Panc1 (cell line): ENCODE measurements at regions not wholly inside any gene's neighbourhood (a gene's known extent, or its start where the extent isn't known, plus 50 kb on each side); places are given as distances from the start of the nearest gene placed in this dataset.

ENCODE experiments used
- ATAC-seq: fragments of 200-7000 bp; cut with Tn5 transposase; 2 replicates; pipeline ENCODE4 v1.9.1; 2020; ENCODE audit warnings: mild to moderate bottlenecking, moderate library complexity
- BruUV-seq: library from RNA; stranded (reverse); fragments of 400-500 nt; replicated peaks from 2 replicates; lab custom pipeline; 2021; lab: Mats Ljungman, UMichigan
- CTCF ChIA-PET: fragments of 300-600 bp; sonication (Branson Sonifier 250); formaldehyde crosslinking; loops from one replicate; lab custom pipeline; 2022; ENCODE audit warnings: antibody characterized with exemption; lab: Charles Lee
- POLR2A ChIA-PET: fragments of 300-600 bp; sonication (Branson Sonifier 250); formaldehyde crosslinking; loops from one replicate; lab custom pipeline; 2022; ENCODE audit warnings: antibody characterized with exemption; lab: Charles Lee
- DNase-seq: peaks from one replicate; pipeline ENCODE4 v3.0.0-alpha.2; 2010; ENCODE audit warnings: low read depth, low spot score
- H3K27ac ChIP-seq: 2 replicates; pipeline ENCODE4 v1.5.1; 2011; ENCODE audit warnings: mild to moderate bottlenecking, low read length, inconsistent platforms
- H3K27me3 ChIP-seq: fragments of 200-500 bp; sonication (Bioruptor generic); 2 replicates; pipeline ENCODE4 v1.6.0; 2014; ENCODE audit warnings: low read length, inconsistent platforms; ENCODE audit not compliant: control insufficient read depth, insufficient read depth
- H3K36me3 ChIP-seq: fragments of 200-500 bp; sonication (Bioruptor generic); 2 replicates; pipeline ENCODE4 v1.5.1; 2014; ENCODE audit warnings: inconsistent platforms, mild to moderate bottlenecking, low read length, moderate library complexity; ENCODE audit not compliant: control insufficient read depth, insufficient read depth
- H3K4me1 ChIP-seq: 2 replicates; pipeline ENCODE4 v1.5.1; 2011; ENCODE audit warnings: inconsistent platforms, mild to moderate bottlenecking, low read length, moderate library complexity; ENCODE audit not compliant: control insufficient read depth, insufficient read depth
- H3K4me3 ChIP-seq, 2 experiments: 2 replicates each; pipeline ENCODE4 v1.5.1; 2011 to 2012; ENCODE audit warnings: low read depth in 2 of 2, low read length in 2 of 2, mild to moderate bottlenecking in 2 of 2, inconsistent platforms in 1 of 2, moderate library complexity in 1 of 2
- H3K9me3 ChIP-seq: fragments of 200-500 bp; sonication (Bioruptor generic); 2 replicates; pipeline ENCODE4 v1.5.1; 2014; ENCODE audit warnings: low read depth, mild to moderate bottlenecking, inconsistent platforms, low read length, moderate library complexity; ENCODE audit not compliant: control insufficient read depth, insufficient read depth
- POLR2AphosphoS5 ChIP-seq: IDR thresholded peaks from 2 replicates; pipeline ENCODE4 v1.6.1; 2012; ENCODE audit warnings: mild to moderate bottlenecking, low read depth, low read length, moderate library complexity
- SIN3A ChIP-seq: IDR thresholded peaks from 2 replicates; pipeline ENCODE4 v1.6.1; 2012; ENCODE audit warnings: low read depth, mild to moderate bottlenecking, low read length, moderate library complexity, borderline replicate concordance; ENCODE audit not compliant: insufficient read depth
- TCF7L2 ChIP-seq: IDR thresholded peaks from 2 replicates; pipeline ENCODE4 v1.6.1; 2011; ENCODE audit warnings: mild to moderate bottlenecking, low read depth, low read length, inconsistent platforms
- in situ Hi-C: cut with HindIII; loops from 2 replicates; pipeline ENCODE4 v1.10.0; 2016; ENCODE audit warnings: low sequenced_read_pairs, low pct_unique_long_range_greater_than_20kb
- intact Hi-C: fragments of 100-400 bp; cut with micrococcal nuclease; formaldehyde crosslinking; loops from one replicate; pipeline ENCODE4 v1.10.0; 2022; ENCODE audit not compliant: unreplicated experiment
- TF ChIP-seq, protein P1 (sequence below): fragments of 450-650 bp; IDR thresholded peaks from 2 replicates; pipeline ENCODE4 v1.5.1; 2017; ENCODE audit warnings: mild to moderate bottlenecking
- TF ChIP-seq, protein P2 (sequence below), 2 experiments: IDR thresholded peaks; 2 replicates each; pipeline ENCODE4 v1.6.1; 2011 to 2012; ENCODE audit warnings: low read depth in 2 of 2, control low read depth in 1 of 2, low read length in 1 of 2, mild to moderate bottlenecking in 1 of 2, moderate library complexity in 1 of 2; ENCODE audit not compliant: insufficient read depth in 1 of 2

DNA sequence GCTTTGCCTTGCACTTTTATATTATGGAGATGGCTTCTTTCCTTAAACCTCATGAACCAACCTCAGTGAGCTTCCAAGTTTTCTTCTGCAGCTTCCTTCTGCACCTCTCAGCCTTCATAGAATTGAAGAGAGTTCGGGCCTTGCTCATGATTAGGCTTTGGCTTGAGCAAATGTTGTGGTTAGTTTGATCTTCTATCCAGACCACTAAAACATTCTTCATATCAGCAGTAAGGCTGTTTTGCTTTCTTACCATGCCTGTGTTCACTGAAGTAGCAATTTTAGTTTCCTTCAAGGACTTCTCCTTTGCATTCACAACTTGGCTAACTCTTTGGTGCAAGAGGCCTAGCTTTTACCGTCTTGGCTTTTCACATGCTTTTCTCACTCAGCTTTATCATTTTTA is 125.4 kb downstream of the SNAPC1 start:
- Histone ChIP-seq H3K27me3 (no peaks in the 10 kb centered on the region), H3K27ac (no peak overlapping the region), H3K4me3 (no peak overlapping the region), H3K4me1 (no peaks in the 10 kb centered on the region), H3K9me3 (no peaks in the 10 kb centered on the region), H3K36me3 (no peaks in the 10 kb centered on the region)
- CTCF ChIA-PET: no interaction called here
- POLR2A ChIA-PET: no interaction called here
- DNase-seq (no peak), ATAC-seq (no peak)
- in situ Hi-C loops: no loop called here
- TF ChIP-seq, protein P1, sequence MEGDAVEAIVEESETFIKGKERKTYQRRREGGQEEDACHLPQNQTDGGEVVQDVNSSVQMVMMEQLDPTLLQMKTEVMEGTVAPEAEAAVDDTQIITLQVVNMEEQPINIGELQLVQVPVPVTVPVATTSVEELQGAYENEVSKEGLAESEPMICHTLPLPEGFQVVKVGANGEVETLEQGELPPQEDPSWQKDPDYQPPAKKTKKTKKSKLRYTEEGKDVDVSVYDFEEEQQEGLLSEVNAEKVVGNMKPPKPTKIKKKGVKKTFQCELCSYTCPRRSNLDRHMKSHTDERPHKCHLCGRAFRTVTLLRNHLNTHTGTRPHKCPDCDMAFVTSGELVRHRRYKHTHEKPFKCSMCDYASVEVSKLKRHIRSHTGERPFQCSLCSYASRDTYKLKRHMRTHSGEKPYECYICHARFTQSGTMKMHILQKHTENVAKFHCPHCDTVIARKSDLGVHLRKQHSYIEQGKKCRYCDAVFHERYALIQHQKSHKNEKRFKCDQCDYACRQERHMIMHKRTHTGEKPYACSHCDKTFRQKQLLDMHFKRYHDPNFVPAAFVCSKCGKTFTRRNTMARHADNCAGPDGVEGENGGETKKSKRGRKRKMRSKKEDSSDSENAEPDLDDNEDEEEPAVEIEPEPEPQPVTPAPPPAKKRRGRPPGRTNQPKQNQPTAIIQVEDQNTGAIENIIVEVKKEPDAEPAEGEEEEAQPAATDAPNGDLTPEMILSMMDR: no peak
- TF ChIP-seq TCF7L2: no peak
- TF ChIP-seq SIN3A: no peak
- TF ChIP-seq, protein P2, sequence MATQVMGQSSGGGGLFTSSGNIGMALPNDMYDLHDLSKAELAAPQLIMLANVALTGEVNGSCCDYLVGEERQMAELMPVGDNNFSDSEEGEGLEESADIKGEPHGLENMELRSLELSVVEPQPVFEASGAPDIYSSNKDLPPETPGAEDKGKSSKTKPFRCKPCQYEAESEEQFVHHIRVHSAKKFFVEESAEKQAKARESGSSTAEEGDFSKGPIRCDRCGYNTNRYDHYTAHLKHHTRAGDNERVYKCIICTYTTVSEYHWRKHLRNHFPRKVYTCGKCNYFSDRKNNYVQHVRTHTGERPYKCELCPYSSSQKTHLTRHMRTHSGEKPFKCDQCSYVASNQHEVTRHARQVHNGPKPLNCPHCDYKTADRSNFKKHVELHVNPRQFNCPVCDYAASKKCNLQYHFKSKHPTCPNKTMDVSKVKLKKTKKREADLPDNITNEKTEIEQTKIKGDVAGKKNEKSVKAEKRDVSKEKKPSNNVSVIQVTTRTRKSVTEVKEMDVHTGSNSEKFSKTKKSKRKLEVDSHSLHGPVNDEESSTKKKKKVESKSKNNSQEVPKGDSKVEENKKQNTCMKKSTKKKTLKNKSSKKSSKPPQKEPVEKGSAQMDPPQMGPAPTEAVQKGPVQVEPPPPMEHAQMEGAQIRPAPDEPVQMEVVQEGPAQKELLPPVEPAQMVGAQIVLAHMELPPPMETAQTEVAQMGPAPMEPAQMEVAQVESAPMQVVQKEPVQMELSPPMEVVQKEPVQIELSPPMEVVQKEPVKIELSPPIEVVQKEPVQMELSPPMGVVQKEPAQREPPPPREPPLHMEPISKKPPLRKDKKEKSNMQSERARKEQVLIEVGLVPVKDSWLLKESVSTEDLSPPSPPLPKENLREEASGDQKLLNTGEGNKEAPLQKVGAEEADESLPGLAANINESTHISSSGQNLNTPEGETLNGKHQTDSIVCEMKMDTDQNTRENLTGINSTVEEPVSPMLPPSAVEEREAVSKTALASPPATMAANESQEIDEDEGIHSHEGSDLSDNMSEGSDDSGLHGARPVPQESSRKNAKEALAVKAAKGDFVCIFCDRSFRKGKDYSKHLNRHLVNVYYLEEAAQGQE (IDR thresholded peaks at IDR 0.05; ENCODE audit: insufficient read depth in 1 of 2, low read depth in 2 of 2, low read length in 1 of 2): no peak
- TF ChIP-seq POLR2AphosphoS5: no peak
- intact Hi-C loops: no loop called here
- no TSS peak for BruUV-seq

DNA sequence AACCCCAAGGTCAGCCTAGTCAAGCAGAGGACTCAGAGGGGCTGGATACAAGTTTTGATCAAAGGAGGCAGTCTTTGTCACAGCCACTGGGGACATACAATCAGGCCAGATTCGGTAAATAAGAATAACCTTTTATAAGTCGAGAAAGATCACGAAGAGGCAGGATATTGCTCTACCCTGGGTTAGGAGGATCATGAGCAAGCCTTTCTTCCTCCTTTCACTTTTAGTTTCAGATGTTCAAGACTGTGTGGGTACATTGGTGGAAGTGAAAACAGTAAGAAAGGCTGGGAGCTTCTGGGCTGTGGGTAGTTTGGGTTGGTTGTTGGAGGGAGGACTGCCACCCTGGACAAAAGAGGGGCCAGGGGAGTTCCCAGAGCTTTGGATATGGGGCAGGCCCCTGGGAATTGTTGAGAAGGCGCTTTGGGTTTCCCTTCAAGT is 127.7 kb downstream of the SNAPC1 start:
- H3K4me1 ChIP-seq: no peaks in the 10 kb centered on the region
- BruUV-seq: no TSS peak

More for the DNA sequence above, 127.7 kb downstream of the SNAPC1 start:
- H3K36me3 ChIP-seq: no peaks in the 10 kb centered on the region
- ChIA-PET POLR2A (no interaction called here), CTCF (interaction anchor here (0.6 kb wide), 1 partner anchor 1300 kb away, joined by 7 read pairs; no protein-coding TSS in a partner anchor)
- no peak overlapping the region for H3K27ac ChIP-seq
- in situ Hi-C loops: no loop called here
- TF ChIP-seq, protein P2 (IDR thresholded peaks at IDR 0.05; ENCODE audit: insufficient read depth in 1 of 2, low read depth in 2 of 2, low read length in 1 of 2): no peak
- intact Hi-C loops: no loop called here
- H3K4me3 ChIP-seq: no peak overlapping the region
- no peaks in the 10 kb centered on the region for H3K9me3 ChIP-seq
- no peaks in the 10 kb centered on the region for H3K27me3 ChIP-seq
- ATAC-seq: no peak
- DNase-seq: no peak
